ENCODE measurements at regions not wholly inside any gene's neighbourhood (a gene's known extent, or its start where the extent isn't known, plus 50 kb on each side); places are given as distances from the start of the nearest gene placed in this dataset.

DNA sequence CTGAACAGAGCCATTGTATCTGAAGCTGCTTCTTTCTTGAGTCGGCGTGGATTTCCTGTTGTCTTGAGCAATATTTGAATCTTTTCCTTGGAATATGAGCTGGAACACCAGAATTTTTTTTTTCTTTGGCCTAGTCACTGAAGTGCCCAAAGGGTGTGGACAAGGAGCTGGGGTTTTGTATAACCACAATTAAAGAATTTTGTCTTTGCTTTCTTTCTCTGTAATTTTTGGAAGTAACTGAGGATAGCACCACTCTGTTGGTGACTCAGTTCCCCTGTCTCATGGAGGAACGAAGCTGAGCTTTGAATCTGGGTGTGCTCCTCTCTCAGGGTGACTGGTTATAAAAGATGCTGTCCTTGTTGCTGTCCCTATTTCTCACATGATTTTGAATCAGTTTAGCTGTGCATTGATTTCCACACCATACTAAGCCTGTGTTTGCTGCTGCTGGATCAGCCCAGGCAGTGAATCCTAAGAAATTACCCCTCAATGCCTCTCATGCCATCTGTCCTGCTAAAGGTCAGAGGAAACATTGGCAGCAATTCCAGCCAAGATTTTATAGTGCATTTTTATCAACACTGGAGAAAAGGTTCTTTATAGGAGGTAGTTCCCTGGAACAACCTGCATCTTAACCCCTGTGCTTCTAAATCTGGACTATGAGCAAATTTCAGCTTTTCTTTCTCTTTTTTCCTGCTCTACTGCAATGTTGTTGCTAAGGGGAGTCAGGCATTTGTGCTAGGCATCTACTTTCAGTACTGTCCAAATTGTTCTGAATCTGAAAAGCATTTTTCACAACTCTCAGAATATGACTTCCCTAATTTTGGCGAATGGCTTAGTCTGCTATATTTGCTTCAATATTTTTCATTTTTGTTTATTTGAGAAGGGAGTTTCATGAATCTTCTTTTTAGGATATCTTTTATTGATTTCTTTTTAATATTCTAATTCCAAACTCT is 540.8 kb downstream of the SOX6 start (continued):
- TF ChIP-seq, protein P1, sequence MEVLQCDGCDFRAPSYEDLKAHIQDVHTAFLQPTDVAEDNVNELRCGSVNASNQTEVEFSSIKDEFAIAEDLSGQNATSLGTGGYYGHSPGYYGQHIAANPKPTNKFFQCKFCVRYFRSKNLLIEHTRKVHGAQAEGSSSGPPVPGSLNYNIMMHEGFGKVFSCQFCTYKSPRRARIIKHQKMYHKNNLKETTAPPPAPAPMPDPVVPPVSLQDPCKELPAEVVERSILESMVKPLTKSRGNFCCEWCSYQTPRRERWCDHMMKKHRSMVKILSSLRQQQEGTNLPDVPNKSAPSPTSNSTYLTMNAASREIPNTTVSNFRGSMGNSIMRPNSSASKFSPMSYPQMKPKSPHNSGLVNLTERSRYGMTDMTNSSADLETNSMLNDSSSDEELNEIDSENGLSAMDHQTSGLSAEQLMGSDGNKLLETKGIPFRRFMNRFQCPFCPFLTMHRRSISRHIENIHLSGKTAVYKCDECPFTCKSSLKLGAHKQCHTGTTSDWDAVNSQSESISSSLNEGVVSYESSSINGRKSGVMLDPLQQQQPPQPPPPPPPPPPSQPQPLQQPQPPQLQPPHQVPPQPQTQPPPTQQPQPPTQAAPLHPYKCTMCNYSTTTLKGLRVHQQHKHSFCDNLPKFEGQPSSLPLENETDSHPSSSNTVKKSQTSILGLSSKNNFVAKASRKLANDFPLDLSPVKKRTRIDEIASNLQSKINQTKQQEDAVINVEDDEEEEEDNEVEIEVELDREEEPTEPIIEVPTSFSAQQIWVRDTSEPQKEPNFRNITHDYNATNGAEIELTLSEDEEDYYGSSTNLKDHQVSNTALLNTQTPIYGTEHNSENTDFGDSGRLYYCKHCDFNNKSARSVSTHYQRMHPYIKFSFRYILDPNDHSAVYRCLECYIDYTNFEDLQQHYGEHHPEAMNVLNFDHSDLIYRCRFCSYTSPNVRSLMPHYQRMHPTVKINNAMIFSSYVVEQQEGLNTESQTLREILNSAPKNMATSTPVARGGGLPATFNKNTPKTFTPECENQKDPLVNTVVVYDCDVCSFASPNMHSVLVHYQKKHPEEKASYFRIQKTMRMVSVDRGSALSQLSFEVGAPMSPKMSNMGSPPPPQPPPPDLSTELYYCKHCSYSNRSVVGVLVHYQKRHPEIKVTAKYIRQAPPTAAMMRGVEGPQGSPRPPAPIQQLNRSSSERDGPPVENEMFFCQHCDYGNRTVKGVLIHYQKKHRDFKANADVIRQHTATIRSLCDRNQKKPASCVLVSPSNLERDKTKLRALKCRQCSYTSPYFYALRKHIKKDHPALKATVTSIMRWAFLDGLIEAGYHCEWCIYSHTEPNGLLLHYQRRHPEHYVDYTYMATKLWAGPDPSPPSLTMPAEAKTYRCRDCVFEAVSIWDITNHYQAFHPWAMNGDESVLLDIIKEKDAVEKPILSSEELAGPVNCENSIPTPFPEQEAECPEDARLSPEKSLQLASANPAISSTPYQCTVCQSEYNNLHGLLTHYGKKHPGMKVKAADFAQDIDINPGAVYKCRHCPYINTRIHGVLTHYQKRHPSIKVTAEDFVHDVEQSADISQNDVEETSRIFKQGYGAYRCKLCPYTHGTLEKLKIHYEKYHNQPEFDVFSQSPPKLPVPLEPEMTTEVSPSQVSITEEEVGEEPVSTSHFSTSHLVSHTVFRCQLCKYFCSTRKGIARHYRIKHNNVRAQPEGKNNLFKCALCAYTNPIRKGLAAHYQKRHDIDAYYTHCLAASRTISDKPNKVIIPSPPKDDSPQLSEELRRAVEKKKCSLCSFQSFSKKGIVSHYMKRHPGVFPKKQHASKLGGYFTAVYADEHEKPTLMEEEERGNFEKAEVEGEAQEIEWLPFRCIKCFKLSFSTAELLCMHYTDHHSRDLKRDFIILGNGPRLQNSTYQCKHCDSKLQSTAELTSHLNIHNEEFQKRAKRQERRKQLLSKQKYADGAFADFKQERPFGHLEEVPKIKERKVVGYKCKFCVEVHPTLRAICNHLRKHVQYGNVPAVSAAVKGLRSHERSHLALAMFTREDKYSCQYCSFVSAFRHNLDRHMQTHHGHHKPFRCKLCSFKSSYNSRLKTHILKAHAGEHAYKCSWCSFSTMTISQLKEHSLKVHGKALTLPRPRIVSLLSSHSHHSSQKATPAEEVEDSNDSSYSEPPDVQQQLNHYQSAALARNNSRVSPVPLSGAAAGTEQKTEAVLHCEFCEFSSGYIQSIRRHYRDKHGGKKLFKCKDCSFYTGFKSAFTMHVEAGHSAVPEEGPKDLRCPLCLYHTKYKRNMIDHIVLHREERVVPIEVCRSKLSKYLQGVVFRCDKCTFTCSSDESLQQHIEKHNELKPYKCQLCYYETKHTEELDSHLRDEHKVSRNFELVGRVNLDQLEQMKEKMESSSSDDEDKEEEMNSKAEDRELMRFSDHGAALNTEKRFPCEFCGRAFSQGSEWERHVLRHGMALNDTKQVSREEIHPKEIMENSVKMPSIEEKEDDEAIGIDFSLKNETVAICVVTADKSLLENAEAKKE (CRISPR knock-in tag; IDR thresholded peaks at IDR 0.05), result no peak
- TF ChIP-seq POLR2AphosphoS5 (IDR thresholded peaks at IDR 0.05; ENCODE audit: low read depth) (no peak), EZH2phosphoT487 (IDR thresholded peaks at IDR 0.05; ENCODE audit: unreplicated experiment) (no peak)

DNA sequence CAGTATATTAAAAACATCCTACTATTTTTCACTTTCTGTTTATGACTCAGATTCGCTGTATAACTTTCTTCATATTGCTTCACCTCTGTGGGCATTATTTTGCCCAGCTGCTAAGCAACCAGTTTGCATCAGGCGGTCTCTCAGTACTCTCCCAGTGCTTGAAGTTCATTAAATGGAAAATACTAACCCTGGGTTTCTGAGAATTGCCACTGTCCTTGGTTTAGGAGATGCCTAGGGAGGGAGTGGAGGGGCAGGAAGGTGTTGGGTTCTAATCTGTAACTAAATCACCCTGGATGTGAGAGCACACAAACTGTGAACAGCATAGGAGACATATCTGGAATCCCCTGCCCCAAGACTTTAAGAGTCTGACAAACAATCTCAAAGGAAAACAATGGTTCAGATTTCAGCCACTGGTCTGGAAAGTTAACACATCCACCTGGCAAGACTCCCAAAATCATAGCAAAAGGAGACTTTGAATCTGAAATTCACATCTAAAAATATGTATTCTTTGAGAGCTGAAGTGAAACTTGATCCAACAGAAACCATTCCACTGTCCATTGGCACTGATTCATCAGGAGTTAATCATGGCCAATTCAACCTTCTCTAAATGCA is 540.0 kb downstream of the SOX6 start:
- Histone ChIP-seq H3K27ac (ENCODE audit: low read depth) (no peak overlapping the region), H3K4me3 (no peak overlapping the region), H3K27me3 (ENCODE audit: insufficient read depth) (no peaks in the 10 kb centered on the region), H3K4me2 (no peak overlapping the region), H2AFZ (no peak overlapping the region), H3K79me2 (replicated peaks; ENCODE audit: insufficient read depth) (no peaks in the 10 kb centered on the region), H4K20me1 (replicated peaks; ENCODE audit: insufficient read depth) (no peaks in the 10 kb centered on the region), H3F3A (replicated peaks; ENCODE audit: low read depth) (no peaks in the 10 kb centered on the region), H3K9me2 (ENCODE audit: insufficient read depth) (no peaks in the 10 kb centered on the region), H3K36me3 (ENCODE audit: insufficient read depth) (no peaks in the 10 kb centered on the region), H3K4me1 (ENCODE audit: insufficient read depth) (no peaks in the 10 kb centered on the region)
- no peaks in the 10 kb centered on the region for H3K9me3 Mint-ChIP-seq
- DNase-seq (ENCODE audit: low spot score) (no peak), ATAC-seq (no peak)
- H3K4me3 Mint-ChIP-seq, result no peak overlapping the region
- H3K27me3 Mint-ChIP-seq (ENCODE audit: insufficient read depth, low read depth, poor library complexity), result no peaks in the 10 kb centered on the region
- no peaks in the 10 kb centered on the region for H3K36me3 Mint-ChIP-seq (ENCODE audit: low read depth)
- no peak overlapping the region for H3K27ac Mint-ChIP-seq
- no peaks in the 10 kb centered on the region for H3K4me1 Mint-ChIP-seq
- no peak for TF ChIP-seq EZH2 (IDR thresholded peaks at IDR 0.05; ENCODE audit: low read depth, unreplicated experiment)
- TF ChIP-seq ETS1 (IDR thresholded peaks at IDR 0.05), result no peak
- TF ChIP-seq STAT1 (IDR thresholded peaks at IDR 0.05; ENCODE audit: unreplicated experiment), result no peak
- TF ChIP-seq EZH2phosphoT487 (IDR thresholded peaks at IDR 0.05; ENCODE audit: unreplicated experiment), result no peak
- TF ChIP-seq, protein P1 (CRISPR knock-in tag; IDR thresholded peaks at IDR 0.05), result no peak
